IMR-90 (cell line): ENCODE measurements at regions not wholly inside any gene's neighbourhood (a gene's known extent, or its start where the extent isn't known, plus 50 kb on each side); places are given as distances from the start of the nearest gene placed in this dataset.

ENCODE experiments used
- ATAC-seq: fragments of 200-7000 bp; cut with Tn5 transposase; 2 replicates; pipeline ENCODE4 v1.9.1; 2020; ENCODE audit warnings: low read depth, mild to moderate bottlenecking, moderate library complexity
- BruUV-seq: library from RNA; stranded (reverse); fragments of 400-500 nt; replicated peaks from 2 replicates; lab custom pipeline; 2021; lab: Mats Ljungman, UMichigan
- CTCF ChIA-PET: fragments of 300-600 bp; formaldehyde crosslinking; extraction: SDS; loops from one replicate; lab custom pipeline; 2021; ENCODE audit warnings: antibody characterized with exemption; lab: Yijun Ruan, JAX
- POLR2A ChIA-PET: fragments of 300-600 bp; sonication (Branson Sonifier 250); formaldehyde crosslinking; loops from one replicate; lab custom pipeline; 2022; ENCODE audit warnings: antibody characterized with exemption; ENCODE audit not compliant: unreplicated experiment; lab: Charles Lee
- DNase-seq: peaks from one replicate; pipeline ENCODE4 v3.0.0; 2013
- H2AFZ ChIP-seq: replicated peaks from 2 replicates; pipeline ENCODE3; 2013; ENCODE audit warnings: low read length, mild to moderate bottlenecking; ENCODE audit not compliant: poor library complexity
- H2AK5ac ChIP-seq: 2 replicates; pipeline ENCODE4 v1.6.1; 2013; ENCODE audit warnings: low read depth, low read length, inconsistent platforms
- H2AK9ac ChIP-seq: replicated peaks from 2 replicates; pipeline ENCODE3; 2013; ENCODE audit warnings: mild to moderate bottlenecking, low read depth, low read length, moderate library complexity; ENCODE audit not compliant: poor library complexity
- H2BK120ac ChIP-seq: 2 replicates; pipeline ENCODE4 v1.6.1; 2013; ENCODE audit warnings: low read depth, low read length, inconsistent platforms
- H2BK15ac ChIP-seq: 3 replicates; pipeline ENCODE4 v1.6.1; 2013; ENCODE audit warnings: low read depth, low read length, inconsistent platforms
- H2BK20ac ChIP-seq: 2 replicates; pipeline ENCODE4 v1.6.1; 2013; ENCODE audit warnings: low read depth, mild to moderate bottlenecking, inconsistent platforms, low read length, moderate library complexity
- H2BK5ac ChIP-seq: 2 replicates; pipeline ENCODE4 v1.6.1; 2013; ENCODE audit warnings: mild to moderate bottlenecking, low read depth, low read length, inconsistent platforms; ENCODE audit not compliant: poor library complexity, severe bottlenecking
- H3K14ac ChIP-seq: replicated peaks from 2 replicates; pipeline ENCODE4 v1.6.1; 2013; ENCODE audit warnings: low read depth, low read length, inconsistent platforms
- H3K18ac ChIP-seq: 2 replicates; pipeline ENCODE4 v1.6.1; 2013; ENCODE audit warnings: low read depth, low read length, control low read depth
- H3K23ac ChIP-seq: 2 replicates; pipeline ENCODE4 v1.6.1; 2013; ENCODE audit warnings: low read depth, low read length, inconsistent platforms
- H3K27ac ChIP-seq: 2 replicates; pipeline ENCODE4 v1.5.1; 2013; ENCODE audit warnings: mild to moderate bottlenecking, control low read depth, low read length; ENCODE audit not compliant: insufficient read depth
- H3K27me3 ChIP-seq: 2 replicates; pipeline ENCODE4 v1.6.1; 2013; ENCODE audit warnings: low read length; ENCODE audit not compliant: control insufficient read depth, insufficient read depth
- H3K36me3 ChIP-seq: 2 replicates; pipeline ENCODE4 v1.6.1; 2013; ENCODE audit warnings: low read length, mixed read lengths; ENCODE audit not compliant: control insufficient read depth, insufficient read depth
- H3K4ac ChIP-seq: 2 replicates; pipeline ENCODE4 v1.6.1; 2013; ENCODE audit warnings: low read depth, low read length, inconsistent platforms
- H3K4me1 ChIP-seq: 2 replicates; pipeline ENCODE4 v1.6.1; 2013; ENCODE audit warnings: low read length, mixed read lengths; ENCODE audit not compliant: control insufficient read depth, insufficient read depth
- H3K4me2 ChIP-seq: 2 replicates; pipeline ENCODE4 v1.6.1; 2013; ENCODE audit warnings: low read depth, mild to moderate bottlenecking, control low read depth, low read length, moderate library complexity
- H3K4me3 ChIP-seq: 2 replicates; pipeline ENCODE4 v1.5.1; 2013; ENCODE audit warnings: low read depth, mild to moderate bottlenecking, control low read depth, low read length, moderate library complexity; ENCODE audit not compliant: insufficient read depth
- H3K56ac ChIP-seq: 2 replicates; pipeline ENCODE4 v1.6.1; 2013; ENCODE audit warnings: low read length, inconsistent platforms; ENCODE audit not compliant: insufficient read depth; ENCODE audit errors: extremely low read depth
- H3K79me1 ChIP-seq, 2 experiments: 2 replicates each; pipeline ENCODE4 v1.6.1; 2013; ENCODE audit warnings: low read length in 2 of 2, inconsistent platforms in 1 of 2, low read depth in 1 of 2
- H3K9ac ChIP-seq: 2 replicates; pipeline ENCODE4 v1.6.1; 2013; ENCODE audit warnings: low read depth, low read length, control low read depth
- H3K9me1 ChIP-seq: 2 replicates; pipeline ENCODE4 v1.6.1; 2013; ENCODE audit warnings: low read length, inconsistent platforms; ENCODE audit not compliant: insufficient read depth
- H3K9me3 ChIP-seq: 2 replicates; pipeline ENCODE4 v1.6.1; 2013; ENCODE audit warnings: low read length; ENCODE audit not compliant: control insufficient read depth, insufficient read depth
- H4K20me1 ChIP-seq: 2 replicates; pipeline ENCODE4 v1.6.1; 2013; ENCODE audit warnings: low read length, inconsistent platforms; ENCODE audit not compliant: insufficient read depth
- H4K5ac ChIP-seq: 2 replicates; pipeline ENCODE4 v1.6.1; 2013; ENCODE audit warnings: mild to moderate bottlenecking, low read depth, low read length, control low read depth
- H4K8ac ChIP-seq, 2 experiments: 2 replicates each; pipeline ENCODE4 v1.6.1; 2013; ENCODE audit warnings: low read depth in 2 of 2, low read length in 2 of 2, control low read depth in 1 of 2, inconsistent platforms in 1 of 2
- H4K91ac ChIP-seq: 2 replicates; pipeline ENCODE4 v1.6.1; 2013; ENCODE audit warnings: low read depth, low read length, inconsistent platforms; ENCODE audit not compliant: insufficient read depth
- CHD1 ChIP-seq: IDR thresholded peaks from 2 replicates; pipeline ENCODE4 v1.6.1; 2012; ENCODE audit warnings: low read depth, low read length, improper control_type of control experiment
- FOS ChIP-seq: fragments of 150-350 bp; IDR thresholded peaks from 2 replicates; pipeline ENCODE4 v1.6.1; 2016; ENCODE audit warnings: low read depth, low read length
- MAFK ChIP-seq: IDR thresholded peaks from 2 replicates; pipeline ENCODE4 v1.6.1; 2012; ENCODE audit warnings: low read depth, low read length, improper control_type of control experiment
- MXI1 ChIP-seq: IDR thresholded peaks from 2 replicates; pipeline ENCODE4 v1.6.1; 2012; ENCODE audit warnings: low read depth, mild to moderate bottlenecking, low read length, moderate library complexity, borderline replicate concordance
- NFE2L2 ChIP-seq: fragments of 150-350 bp; IDR thresholded peaks from 2 replicates; pipeline ENCODE4 v1.6.1; 2016; ENCODE audit warnings: low read depth, mild to moderate bottlenecking, low read length
- POLR2A ChIP-seq: IDR thresholded peaks from 2 replicates; pipeline ENCODE4 v1.6.1; 2012; ENCODE audit warnings: mild to moderate bottlenecking, low read depth, low read length
- RAD21 ChIP-seq: IDR thresholded peaks from 2 replicates; pipeline ENCODE4 v1.6.1; 2012; ENCODE audit warnings: low read length, improper control_type of control experiment
- RCOR1 ChIP-seq: IDR thresholded peaks from 2 replicates; pipeline ENCODE4 v1.6.1; 2012; ENCODE audit warnings: mild to moderate bottlenecking, low read length, improper control_type of control experiment; ENCODE audit not compliant: insufficient replicate concordance
- SMC3 ChIP-seq: fragments of 150-350 bp; IDR thresholded peaks from 2 replicates; pipeline ENCODE4 v1.6.1; 2016; ENCODE audit warnings: low read depth, mild to moderate bottlenecking, antibody characterized with exemption, low read length, moderate library complexity
- WGBS, 2 experiments: methylation state at CpG; one replicate each; pipeline versions ENCODE4 v1.1.5 to v1.1.7; 2013; ENCODE audit warnings: missing lambda C conversion rate in 2 of 2; ENCODE audit not compliant: insufficient read length in 1 of 2; ENCODE audit errors: extremely low coverage in 2 of 2; 5-methylcytosine and 5-hydroxymethylcytosine counted together
- dilution Hi-C: fragments of 300-500 bp; cut with HindIII; formaldehyde crosslinking; loops from one replicate; pipeline ENCODE4 v1.14.3; 2018; ENCODE audit warnings: low sequenced_read_pairs; ENCODE audit not compliant: unreplicated experiment
- in situ Hi-C: fragments of 300-500 bp; cut with MboI; formaldehyde crosslinking; loops from 3 replicates; pipeline ENCODE4 v1.14.3; 2019; ENCODE audit warnings: low sequenced_read_pairs, inconsistent platforms, mixed read lengths
- intact Hi-C: fragments of 100-400 bp; cut with micrococcal nuclease; formaldehyde crosslinking; loops from 2 replicates; pipeline ENCODE4 v1.10.0; 2022
- TF ChIP-seq, protein P1 (sequence below): conservative IDR thresholded peaks from 2 replicates; pipeline ENCODE4 v1.5.1; 2012; ENCODE audit warnings: mild to moderate bottlenecking, low read depth, low read length, improper control_type of control experiment
- TF ChIP-seq, protein P2 (sequence below): fragments of 150-350 bp; IDR thresholded peaks from 2 replicates; pipeline ENCODE4 v1.6.1; 2016; ENCODE audit warnings: low read depth, mild to moderate bottlenecking, low read length, moderate library complexity, borderline replicate concordance
- TF ChIP-seq, protein P3 (sequence below): fragments of 150-350 bp; IDR thresholded peaks from 2 replicates; pipeline ENCODE4 v1.6.1; 2017; ENCODE audit warnings: mild to moderate bottlenecking, antibody characterized with exemption, low read length, low read depth

DNA sequence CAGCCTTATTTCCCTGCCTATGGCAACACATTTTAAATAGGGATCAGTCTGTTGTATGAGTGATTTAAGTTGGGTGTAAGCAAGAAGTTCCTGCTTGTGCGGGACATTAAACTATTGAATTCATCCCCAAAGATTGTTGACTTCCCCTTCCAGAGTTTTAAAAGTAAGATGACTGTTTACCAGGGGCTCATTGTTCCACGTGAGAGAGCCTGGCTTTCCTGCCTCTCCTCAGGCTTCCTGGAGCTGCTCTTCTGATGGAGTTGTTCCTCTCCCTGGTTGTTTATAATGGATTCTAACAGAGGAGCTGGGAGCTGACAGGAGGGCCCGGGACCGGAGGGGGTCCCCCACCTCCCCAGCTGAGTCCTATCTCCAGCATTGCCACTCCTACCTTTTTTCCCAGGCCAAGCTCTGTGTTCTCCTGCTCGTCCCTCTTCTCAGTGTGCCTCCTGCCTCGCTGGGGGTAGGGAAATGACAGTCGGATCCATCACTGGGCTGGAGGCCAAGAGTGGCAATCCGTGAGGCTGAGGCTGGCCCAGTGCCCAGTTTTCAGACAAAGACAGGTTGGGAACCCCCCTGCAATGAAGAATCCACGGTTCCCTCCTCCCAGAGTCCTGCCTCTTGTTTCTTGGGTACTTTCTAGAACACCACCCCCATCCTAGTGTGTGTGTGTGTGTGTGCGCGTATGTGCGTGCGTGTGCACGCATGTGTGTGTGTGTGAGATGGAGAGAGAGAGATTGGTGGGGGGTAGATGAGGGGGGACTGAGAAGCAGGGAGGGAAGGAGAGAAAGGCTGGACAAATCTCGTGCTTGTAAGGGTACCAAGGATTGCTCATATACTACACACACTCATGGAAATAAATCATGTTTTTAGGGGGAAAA, 123.7 kb upstream of the NFIB start (continued):
- TF ChIP-seq NFE2L2 (no peak), MXI1 (no peak)

DNA sequence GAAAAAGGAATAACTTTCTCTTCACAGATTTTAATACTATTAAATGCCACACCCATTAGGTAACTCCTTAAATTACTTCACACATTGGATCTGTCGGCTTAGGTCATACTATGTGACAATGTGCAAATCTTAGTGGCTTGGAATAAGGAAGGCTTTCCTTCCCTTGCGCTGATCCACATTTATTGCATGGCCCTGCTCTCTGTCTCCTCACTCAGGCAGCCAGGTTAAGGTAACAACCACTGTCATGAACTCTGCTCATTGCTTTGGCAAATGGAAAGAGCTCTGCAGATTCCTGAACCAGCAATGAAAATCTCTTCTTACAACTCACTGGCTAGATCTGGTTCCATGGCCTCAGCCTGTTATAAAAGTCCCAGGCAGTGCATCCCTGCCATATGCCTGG, 121.9 kb upstream of the NFIB start:
- no CpG with 5 or more reads among the region's 2 CpGs for WGBS, 2 experiments
- intact Hi-C loops: loop anchor here (10.0 kb wide), 1 partner anchor 341 kb away; no protein-coding TSS in a partner anchor
- CTCF ChIA-PET: no interaction called here
- TF ChIP-seq, protein P1, sequence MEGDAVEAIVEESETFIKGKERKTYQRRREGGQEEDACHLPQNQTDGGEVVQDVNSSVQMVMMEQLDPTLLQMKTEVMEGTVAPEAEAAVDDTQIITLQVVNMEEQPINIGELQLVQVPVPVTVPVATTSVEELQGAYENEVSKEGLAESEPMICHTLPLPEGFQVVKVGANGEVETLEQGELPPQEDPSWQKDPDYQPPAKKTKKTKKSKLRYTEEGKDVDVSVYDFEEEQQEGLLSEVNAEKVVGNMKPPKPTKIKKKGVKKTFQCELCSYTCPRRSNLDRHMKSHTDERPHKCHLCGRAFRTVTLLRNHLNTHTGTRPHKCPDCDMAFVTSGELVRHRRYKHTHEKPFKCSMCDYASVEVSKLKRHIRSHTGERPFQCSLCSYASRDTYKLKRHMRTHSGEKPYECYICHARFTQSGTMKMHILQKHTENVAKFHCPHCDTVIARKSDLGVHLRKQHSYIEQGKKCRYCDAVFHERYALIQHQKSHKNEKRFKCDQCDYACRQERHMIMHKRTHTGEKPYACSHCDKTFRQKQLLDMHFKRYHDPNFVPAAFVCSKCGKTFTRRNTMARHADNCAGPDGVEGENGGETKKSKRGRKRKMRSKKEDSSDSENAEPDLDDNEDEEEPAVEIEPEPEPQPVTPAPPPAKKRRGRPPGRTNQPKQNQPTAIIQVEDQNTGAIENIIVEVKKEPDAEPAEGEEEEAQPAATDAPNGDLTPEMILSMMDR: no peak
- no peak for TF ChIP-seq FOS
- no peak for TF ChIP-seq SMC3
- no peak for TF ChIP-seq RAD21
- no peak for TF ChIP-seq MAFK
- no peak for TF ChIP-seq CHD1
- TF ChIP-seq RCOR1: no peak
- TF ChIP-seq, protein P2, sequence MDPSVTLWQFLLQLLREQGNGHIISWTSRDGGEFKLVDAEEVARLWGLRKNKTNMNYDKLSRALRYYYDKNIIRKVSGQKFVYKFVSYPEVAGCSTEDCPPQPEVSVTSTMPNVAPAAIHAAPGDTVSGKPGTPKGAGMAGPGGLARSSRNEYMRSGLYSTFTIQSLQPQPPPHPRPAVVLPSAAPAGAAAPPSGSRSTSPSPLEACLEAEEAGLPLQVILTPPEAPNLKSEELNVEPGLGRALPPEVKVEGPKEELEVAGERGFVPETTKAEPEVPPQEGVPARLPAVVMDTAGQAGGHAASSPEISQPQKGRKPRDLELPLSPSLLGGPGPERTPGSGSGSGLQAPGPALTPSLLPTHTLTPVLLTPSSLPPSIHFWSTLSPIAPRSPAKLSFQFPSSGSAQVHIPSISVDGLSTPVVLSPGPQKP: no peak
- no peak for TF ChIP-seq POLR2A
- TF ChIP-seq NFE2L2: no peak
- TF ChIP-seq, protein P3, sequence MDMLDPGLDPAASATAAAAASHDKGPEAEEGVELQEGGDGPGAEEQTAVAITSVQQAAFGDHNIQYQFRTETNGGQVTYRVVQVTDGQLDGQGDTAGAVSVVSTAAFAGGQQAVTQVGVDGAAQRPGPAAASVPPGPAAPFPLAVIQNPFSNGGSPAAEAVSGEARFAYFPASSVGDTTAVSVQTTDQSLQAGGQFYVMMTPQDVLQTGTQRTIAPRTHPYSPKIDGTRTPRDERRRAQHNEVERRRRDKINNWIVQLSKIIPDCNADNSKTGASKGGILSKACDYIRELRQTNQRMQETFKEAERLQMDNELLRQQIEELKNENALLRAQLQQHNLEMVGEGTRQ: no peak

More for the DNA sequence above, 121.9 kb upstream of the NFIB start:
- H3K36me3 ChIP-seq: no peaks in the 10 kb centered on the region
- H3K9me3 ChIP-seq: peaks cover 5% of the 10 kb centered on the region; the same call in 1 of the 2 replicates
- no peak overlapping the region for H3K14ac ChIP-seq
- no peak overlapping the region for H2BK15ac ChIP-seq
- no peak overlapping the region for H3K4me2 ChIP-seq
- no peak overlapping the region for H2BK5ac ChIP-seq
- H3K27me3 ChIP-seq: peaks cover 31% of the 10 kb centered on the region
- DNase-seq (no peak), ATAC-seq (no peak)
- H3K18ac ChIP-seq: no peak overlapping the region
- no peak overlapping the region for H4K91ac ChIP-seq
- H2AFZ ChIP-seq: no peak overlapping the region
- H3K56ac ChIP-seq: no peak overlapping the region
- H3K4me1 ChIP-seq: peaks cover 7% of the 10 kb centered on the region; the same call in 1 of the 2 replicates
- no peak overlapping the region for H3K4ac ChIP-seq
- no peaks in the 10 kb centered on the region for H4K20me1 ChIP-seq
- H2BK20ac ChIP-seq: no peak overlapping the region
- no peak overlapping the region for H3K23ac ChIP-seq
- no peak overlapping the region for H2BK120ac ChIP-seq
- H3K79me1 ChIP-seq: no peaks in the 10 kb centered on the region
- H4K8ac ChIP-seq: no peak overlapping the region
- no TSS peak for BruUV-seq
- POLR2A ChIA-PET: no interaction called here
- no peaks in the 10 kb centered on the region for H3K9me1 ChIP-seq
- H4K5ac ChIP-seq: no peak overlapping the region
- H3K9ac ChIP-seq: no peak overlapping the region
- H2AK5ac ChIP-seq: no peak overlapping the region
- dilution Hi-C loops (loop anchor here (25.0 kb wide), 1 partner anchor 999 kb away; no protein-coding TSS in a partner anchor), in situ Hi-C loops (loop anchor here (5.0 to 25.0 kb wide), 2 partner anchors 1014 to 1399 kb away; no protein-coding TSS in a partner anchor)
- no peak overlapping the region for H2AK9ac ChIP-seq
- no peak overlapping the region for H3K27ac ChIP-seq
- no peak overlapping the region for H3K4me3 ChIP-seq
